Parathyroid adenoma (tissue), 2 donors: ENCODE measurements at regions not wholly inside any gene's neighbourhood (a gene's known extent, or its start where the extent isn't known, plus 50 kb on each side); places are given as distances from the start of the nearest gene placed in this dataset.

Source experiments
- H2AFZ ChIP-seq: fragments of 300-600 bp; sonication (generic); one replicate; pipeline ENCODE4 v1.7.0; 2017; ENCODE audit warnings: antibody characterized with exemption, mild to moderate bottlenecking
- H3K27ac ChIP-seq: fragments of 300-600 bp; sonication (generic); one replicate; pipeline ENCODE4 v1.7.0; 2017
- H3K27me3 ChIP-seq: fragments of 300-600 bp; sonication (generic); one replicate; pipeline ENCODE4 v1.7.0; 2017; ENCODE audit warnings: low read length; ENCODE audit not compliant: control insufficient read depth, insufficient read depth
- H3K36me3 ChIP-seq: fragments of 300-600 bp; sonication (generic); one replicate; pipeline ENCODE4 v1.7.0; 2017; ENCODE audit warnings: low read length; ENCODE audit not compliant: control insufficient read depth, insufficient read depth
- H3K4me1 ChIP-seq: fragments of 300-600 bp; sonication (generic); one replicate; pipeline ENCODE4 v1.7.0; 2017; ENCODE audit warnings: control low read depth
- H3K4me2 ChIP-seq: fragments of 300-600 bp; sonication (generic); one replicate; pipeline ENCODE4 v1.7.0; 2017; ENCODE audit warnings: low read length
- H3K4me3 ChIP-seq: fragments of 300-600 bp; sonication (generic); one replicate; pipeline ENCODE4 v1.7.0; 2017; ENCODE audit warnings: low read depth, low read length
- H3K79me2 ChIP-seq: fragments of 300-600 bp; sonication (generic); one replicate; pipeline ENCODE4 v1.7.0; 2017; ENCODE audit warnings: control low read depth
- H3K9ac ChIP-seq: fragments of 300-600 bp; sonication (generic); one replicate; pipeline ENCODE4 v1.7.0; 2017; ENCODE audit warnings: mild to moderate bottlenecking
- H3K9me3 ChIP-seq: fragments of 300-600 bp; sonication (generic); one replicate; pipeline ENCODE4 v1.7.0; 2017; ENCODE audit warnings: low read length; ENCODE audit not compliant: control insufficient read depth
- CTCF ChIP-seq: fragments of 300-600 bp; sonication (generic); IDR thresholded peaks from one replicate; pipeline ENCODE4 v1.7.0; 2017; ENCODE audit warnings: antibody characterized with exemption, mild to moderate bottlenecking
- donor health status: primary hyperparathyroidism.

GRCh38 chr5:125574491-125575044 lies 828.1 kb upstream of the ZNF608 start:
- no peaks in the 10 kb centered on the region for H3K27me3 ChIP-seq
- no peaks in the 10 kb centered on the region for H3K4me1 ChIP-seq
- no peaks in the 10 kb centered on the region for H3K36me3 ChIP-seq
- no peak overlapping the region for H3K4me2 ChIP-seq
- no peak overlapping the region for H3K9ac ChIP-seq
- no peaks in the 10 kb centered on the region for H3K9me3 ChIP-seq
- H3K27ac ChIP-seq = no peak overlapping the region
- H3K4me3 ChIP-seq = no peak overlapping the region
- TF ChIP-seq CTCF = no peak
- H3K79me2 ChIP-seq = no peaks in the 10 kb centered on the region
- H2AFZ ChIP-seq = no peak overlapping the region

- Histone ChIP-seq H3K4me2 (no peak overlapping the region), H3K27ac (no peak overlapping the region), H3K9me3 (no peaks in the 10 kb centered on the region), H3K36me3 (no peaks in the 10 kb centered on the region), H3K27me3 (no peaks in the 10 kb centered on the region), H3K4me3 (no peak overlapping the region), H3K4me1 (no peaks in the 10 kb centered on the region), H2AFZ (peak overlapping the region; percentile 30), H3K9ac (no peak overlapping the region), H3K79me2 (no peaks in the 10 kb centered on the region)
- TF ChIP-seq CTCF = no peak
These were observed 828.9 kb upstream of the ZNF608 start for GRCh38 chr5:125575171-125575890.

- Histone ChIP-seq H3K4me3 (no peak overlapping the region), H3K36me3 (no peaks in the 10 kb centered on the region), H3K27me3 (no peaks in the 10 kb centered on the region), H3K79me2 (no peaks in the 10 kb centered on the region), H3K9ac (no peak overlapping the region), H3K27ac (no peak overlapping the region), H3K9me3 (no peaks in the 10 kb centered on the region), H2AFZ (peak overlapping the region; percentile 30), H3K4me2 (no peak overlapping the region), H3K4me1 (no peaks in the 10 kb centered on the region)
- TF ChIP-seq CTCF = no peak
These were observed 829.6 kb upstream of the ZNF608 start for GRCh38 chr5:125575891-125576505.

GRCh38 chr5:125576822-125577221 lies 830.4 kb upstream of the ZNF608 start:
- Histone ChIP-seq H3K4me1 (no peaks in the 10 kb centered on the region), H3K9me3 (no peaks in the 10 kb centered on the region), H3K4me2 (no peak overlapping the region), H3K4me3 (no peak overlapping the region), H3K27me3 (no peaks in the 10 kb centered on the region), H2AFZ (no peak overlapping the region), H3K79me2 (no peaks in the 10 kb centered on the region), H3K9ac (no peak overlapping the region), H3K36me3 (no peaks in the 10 kb centered on the region), H3K27ac (no peak overlapping the region)
- no peak for TF ChIP-seq CTCF
